Ovary (tissue), 7 donors: ENCODE measurements at regions not wholly inside any gene's neighbourhood (a gene's known extent, or its start where the extent isn't known, plus 50 kb on each side); places are given as distances from the start of the nearest gene placed in this dataset.

Experiments
- DNase-seq, 5 donors: peaks; one replicate each; pipeline ENCODE4 v3.0.0-alpha.2; 2019 to 2020
- H3K27ac ChIP-seq, 2 donors: fragments of 200-600 bp; one replicate each; pipeline versions ENCODE4 v1.5.1 to v1.8.0; 2019 to 2022
- H3K27me3 ChIP-seq: fragments of 200-600 bp; one replicate; pipeline ENCODE4 v1.8.0; 2022
- H3K36me3 ChIP-seq: fragments of 200-600 bp; sonication (generic); one replicate; pipeline ENCODE4 v1.5.1; 2019
- H3K4me1 ChIP-seq: one replicate; pipeline ENCODE4 v1.8.1; 2013; ENCODE audit warnings: mild to moderate bottlenecking, moderate library complexity; ENCODE audit not compliant: insufficient read depth
- H3K4me3 ChIP-seq: fragments of 200-600 bp; sonication (generic); one replicate; pipeline ENCODE4 v1.5.1; 2017
- H3K9me3 ChIP-seq, 2 donors: fragments of 200-600 bp in 1 of 2; sonication (generic) in 1 of 2; one replicate each; pipeline versions ENCODE4 v1.5.1 to v1.8.1; 2013 to 2019; ENCODE audit warnings: mild to moderate bottlenecking in 1 of 2, moderate library complexity in 1 of 2
- CTCF ChIP-seq, 3 donors: fragments of 450-650 bp in 2 of 3; fragments of 200-600 bp in 1 of 3; IDR thresholded peaks; one replicate each; pipeline versions ENCODE4 v1.5.1 to v1.8.0; 2016 to 2022; ENCODE audit warnings: antibody characterized with exemption in 3 of 3, mild to moderate bottlenecking in 1 of 3
- EP300 ChIP-seq: sonication (generic); formaldehyde crosslinking; IDR thresholded peaks from one replicate; pipeline ENCODE4 v1.6.1; 2017; ENCODE audit warnings: antibody characterized with exemption
- POLR2A ChIP-seq: fragments of 450-650 bp; IDR thresholded peaks from one replicate; pipeline ENCODE4 v1.6.1; 2017; ENCODE audit warnings: antibody characterized with exemption, mild to moderate bottlenecking, moderate library complexity
- WGBS, 3 donors: extraction: QIAGEN DNeasy Blood & Tissue Kit in 1 of 3; methylation state at CpG; one replicate each; pipeline versions ENCODE4 v1.1.5 to v1.1.7; 2013 to 2017; 5-methylcytosine and 5-hydroxymethylcytosine counted together
- intact Hi-C, 4 donors: fragments of 100-400 bp; cut with DNase I; formaldehyde crosslinking; loops; one replicate each; pipeline versions ENCODE4 v1.11.0 to v1.15.1; 2022 to 2023
- donor health status: DM: no; HTN: no; CAD: no; lungs with moderate emphysema.
- donor health status: DM: no; HTN: no; CAD: no.
- donor health status: Bipolar disorder and iron deficiency.
- donor health status: DM: no; HTN: no; CAD: no.
- donor health status: DM: yes; HTN: yes; CAD: no.

GRCh38 chr1:36609241-36610027, 126.7 kb upstream of the CSF3R start:
- Histone ChIP-seq H3K36me3 (no peaks in the 10 kb centered on the region), H3K27ac (no peak overlapping the region), H3K4me1 (no peaks in the 10 kb centered on the region), H3K27me3 (no peaks in the 10 kb centered on the region), H3K9me3 (no peaks in the 10 kb centered on the region), H3K4me3 (no peak overlapping the region)
- intact Hi-C loops: no loop called here
- TF ChIP-seq CTCF (IDR thresholded peaks at IDR 0.05) (no peak), EP300 (no peak), POLR2A (no peak)
- no peak for DNase-seq
- 39 to 44% (median 41%) methylated on average over 6 of the region's 6 CpGs for WGBS, 3 donors

GRCh38 chr1:36608272-36608671, 125.6 kb upstream of the CSF3R start:
- 13 to 63% (median 27%) methylated on average over 1 of the region's 1 CpG for WGBS, 3 donors
- intact Hi-C loops: no loop called here

GRCh38 chr1:36607263-36607651, 124.5 kb upstream of the CSF3R start:
- H3K27ac ChIP-seq: no peak overlapping the region
- H3K4me1 ChIP-seq: no peaks in the 10 kb centered on the region
- H3K4me3 ChIP-seq: no peak overlapping the region
- DNase-seq: no peak
- H3K36me3 ChIP-seq: no peaks in the 10 kb centered on the region
- intact Hi-C loops: no loop called here
- no peaks in the 10 kb centered on the region for H3K27me3 ChIP-seq
- H3K9me3 ChIP-seq: no peaks in the 10 kb centered on the region
- TF ChIP-seq POLR2A: no peak
- no peak for TF ChIP-seq CTCF (IDR thresholded peaks at IDR 0.05)
- no peak for TF ChIP-seq EP300

More at GRCh38 chr1:36608272-36608671, 125.6 kb upstream of the CSF3R start:
- H3K36me3 ChIP-seq: no peaks in the 10 kb centered on the region
- no peaks in the 10 kb centered on the region for H3K4me1 ChIP-seq
- H3K27me3 ChIP-seq: no peaks in the 10 kb centered on the region
- DNase-seq: no peak
- H3K4me3 ChIP-seq: no peak overlapping the region
- no peak overlapping the region for H3K27ac ChIP-seq
- no peaks in the 10 kb centered on the region for H3K9me3 ChIP-seq
- no peak for TF ChIP-seq EP300
- TF ChIP-seq CTCF (IDR thresholded peaks at IDR 0.05): no peak
- no peak for TF ChIP-seq POLR2A

GRCh38 chr1:36606641-36607262, 124.0 kb upstream of the CSF3R start:
- Histone ChIP-seq H3K9me3 (no peaks in the 10 kb centered on the region), H3K4me3 (no peak overlapping the region), H3K27me3 (no peaks in the 10 kb centered on the region), H3K36me3 (no peaks in the 10 kb centered on the region), H3K27ac (no peak overlapping the region), H3K4me1 (no peaks in the 10 kb centered on the region)
- no peak for DNase-seq
- intact Hi-C loops: no loop called here
- 65 to 73% (median 67%) methylated on average over 12 of the region's 12 CpGs for WGBS, 3 donors
- TF ChIP-seq POLR2A: no peak
- TF ChIP-seq EP300: no peak
- TF ChIP-seq CTCF (IDR thresholded peaks at IDR 0.05): no peak
